Kidney (tissue), 13 donors: ENCODE measurements at regions not wholly inside any gene's neighbourhood (a gene's known extent, or its start where the extent isn't known, plus 50 kb on each side); places are given as distances from the start of the nearest gene placed in this dataset.

ENCODE experiments used
- DNase-seq, 5 donors: peaks; one replicate each; pipeline ENCODE4 v3.0.0-alpha.2; 2013 to 2020
- FAIRE-seq: peaks from 2 replicates; lab custom pipeline; 2012; peaks lifted over from hg19 to GRCh38; lab: Jason Lieb, UNC
- H3K27ac ChIP-seq, 2 donors: one replicate each; pipeline ENCODE4 v1.7.0; 2013; ENCODE audit warnings: low read depth in 2 of 2, low read length in 2 of 2, inconsistent platforms in 1 of 2
- H3K27me3 ChIP-seq: one replicate; pipeline ENCODE4 v1.7.1; 2013; ENCODE audit warnings: low read length, inconsistent platforms; ENCODE audit not compliant: control insufficient read depth, insufficient read depth
- H3K36me3 ChIP-seq, 3 donors: one replicate each; pipeline versions ENCODE4 v1.7.0 to v1.7.1; 2013; ENCODE audit warnings: low read length in 3 of 3, control low read depth in 1 of 3, inconsistent platforms in 1 of 3; ENCODE audit not compliant: insufficient read depth in 3 of 3, control insufficient read depth in 2 of 3
- H3K4me1 ChIP-seq, 3 donors: one replicate each; pipeline versions ENCODE4 v1.7.0 to v1.7.1; 2013; ENCODE audit warnings: low read length in 3 of 3, inconsistent platforms in 1 of 3, low read depth in 1 of 3; ENCODE audit not compliant: control insufficient read depth in 2 of 3, insufficient read depth in 2 of 3
- H3K4me3 ChIP-seq, 3 donors: one replicate each; pipeline versions ENCODE4 v1.7.0 to v1.8.1; 2013; ENCODE audit warnings: low read length in 3 of 3, control low read depth in 1 of 3, inconsistent platforms in 1 of 3
- H3K9ac ChIP-seq, 3 donors: one replicate each; pipeline versions ENCODE4 v1.7.0 to v1.7.1; 2013; ENCODE audit warnings: low read length in 3 of 3, control low read depth in 1 of 3, inconsistent platforms in 1 of 3
- H3K9me3 ChIP-seq, 3 donors: one replicate each; pipeline versions ENCODE4 v1.7.0 to v1.7.1; 2013; ENCODE audit warnings: low read length in 3 of 3, control low read depth in 1 of 3, inconsistent platforms in 1 of 3; ENCODE audit not compliant: control insufficient read depth in 2 of 3, insufficient read depth in 1 of 3
- CTCF ChIP-seq: IDR thresholded peaks from 3 replicates; pipeline ENCODE4 v1.5.1; 2012; ENCODE audit warnings: mild to moderate bottlenecking, moderate library complexity, borderline replicate concordance; ENCODE audit not compliant: insufficient read depth; ENCODE audit errors: extremely low read depth
- intact Hi-C: fragments of 100-400 bp; cut with DNase I; formaldehyde crosslinking; loops from one replicate; pipeline ENCODE4 v1.11.1; 2022
- donor health status: control.
- donor health status: control.
- donor health status: control.
- donor health status: control.
- donor health status: control.
- donor health status: DM: yes; HTN: yes; CAD: no.
- donor health status: Normal renal cell carcinoma (clear cell type).

- H3K27me3 ChIP-seq, result no peaks in the 10 kb centered on the region
- DNase-seq (no peak), FAIRE-seq (no peak)
- TF ChIP-seq CTCF, result no peak
- H3K4me3 ChIP-seq, result no peak overlapping the region
- intact Hi-C loops, result no loop called here
- H3K4me1 ChIP-seq, result no peaks in the 10 kb centered on the region
- H3K27ac ChIP-seq, result no peak overlapping the region
- H3K36me3 ChIP-seq, result no peaks in the 10 kb centered on the region
- no peak overlapping the region for H3K9ac ChIP-seq
- H3K9me3 ChIP-seq, result no peaks in the 10 kb centered on the region
Measured at GRCh38 chr5:117188211-117188610, 613.6 kb upstream of the SEMA6A start.

GRCh38 chr5:117186751-117187150 is 612.1 kb upstream of the SEMA6A start:
- H3K4me1 ChIP-seq, result no peaks in the 10 kb centered on the region
- no peak for DNase-seq
- H3K9me3 ChIP-seq, result no peaks in the 10 kb centered on the region
- no peak overlapping the region for H3K9ac ChIP-seq
- no peak overlapping the region for H3K27ac ChIP-seq
- H3K36me3 ChIP-seq, result no peaks in the 10 kb centered on the region
- H3K27me3 ChIP-seq, result no peaks in the 10 kb centered on the region
- TF ChIP-seq CTCF, result no peak
- no peak overlapping the region for H3K4me3 ChIP-seq
- intact Hi-C loops, result no loop called here
- no peak for FAIRE-seq

- H3K36me3 ChIP-seq, result no peaks in the 10 kb centered on the region
- FAIRE-seq, result no peak
Measured at GRCh38 chr5:117183326-117183725, 608.7 kb upstream of the SEMA6A start.

More at GRCh38 chr5:117183326-117183725, 608.7 kb upstream of the SEMA6A start:
- TF ChIP-seq CTCF, result no peak
- H3K9ac ChIP-seq, result no peak overlapping the region
- H3K4me1 ChIP-seq, result no peaks in the 10 kb centered on the region
- no peak for DNase-seq
- H3K9me3 ChIP-seq, result no peaks in the 10 kb centered on the region
- intact Hi-C loops, result no loop called here
- H3K4me3 ChIP-seq, result no peak overlapping the region
- H3K27ac ChIP-seq, result no peak overlapping the region
- no peaks in the 10 kb centered on the region for H3K27me3 ChIP-seq
